Endothelial cell of umbilical vein (primary cell): ENCODE measurements at regions not wholly inside any gene's neighbourhood (a gene's known extent, or its start where the extent isn't known, plus 50 kb on each side); places are given as distances from the start of the nearest gene placed in this dataset.

Source experiments
- BruUV-seq: library from RNA; stranded (reverse); fragments of 400-500 nt; replicated peaks from 2 replicates; lab custom pipeline; 2021; lab: Mats Ljungman, UMichigan
- CTCF ChIA-PET: fragments of 300-600, 350-600 bp; sonication (Branson Sonifier 250); formaldehyde crosslinking; loops from one replicate; lab custom pipeline; 2021; ENCODE audit warnings: antibody characterized with exemption, inconsistent platforms; lab: Charles Lee
- POLR2A ChIA-PET: fragments of 300-600, 350-600 bp; sonication (Branson Sonifier 250); formaldehyde crosslinking; loops from one replicate; lab custom pipeline; 2021; ENCODE audit warnings: antibody characterized with exemption, inconsistent platforms; lab: Charles Lee
- DNase-seq: peaks from one replicate; pipeline ENCODE4 v3.0.0-alpha.2; 2011; ENCODE audit warnings: low read depth, low spot score
- FAIRE-seq: peaks from 2 replicates; lab custom pipeline; 2011; peaks lifted over from hg19 to GRCh38; lab: Jason Lieb, UNC
- H2AFZ ChIP-seq: 2 replicates; pipeline ENCODE4 v1.6.0; 2012; ENCODE audit warnings: low read depth, low read length, control low read depth, inconsistent platforms
- H3K27ac ChIP-seq: 2 replicates; pipeline ENCODE4 v1.5.1; 2011; ENCODE audit warnings: low read depth, mild to moderate bottlenecking, control low read depth, low read length, moderate library complexity; ENCODE audit not compliant: insufficient read depth
- H3K27me3 ChIP-seq, 2 experiments: 2 replicates each; pipeline versions ENCODE4 v1.6.0 to v1.6.1; 2011; ENCODE audit warnings: low read length in 2 of 2, mixed read lengths in 1 of 2; ENCODE audit not compliant: control insufficient read depth in 2 of 2, insufficient read depth in 2 of 2
- H3K36me3 ChIP-seq, 2 experiments: 2 replicates in 1 of 2; 3 replicates in 1 of 2; pipeline ENCODE4 v1.5.1; 2011; ENCODE audit warnings: low read length in 2 of 2, mild to moderate bottlenecking in 1 of 2, moderate library complexity in 1 of 2; ENCODE audit not compliant: control insufficient read depth in 2 of 2, insufficient read depth in 2 of 2; ENCODE audit errors: extremely low read depth in 1 of 2
- H3K4me1 ChIP-seq: 3 replicates; pipeline ENCODE4 v1.5.1; 2011; ENCODE audit warnings: mild to moderate bottlenecking, low read length; ENCODE audit not compliant: control insufficient read depth, insufficient read depth; ENCODE audit errors: extremely low read depth
- H3K4me2 ChIP-seq: 2 replicates; pipeline ENCODE4 v1.6.1; 2011; ENCODE audit warnings: low read length, control low read depth, mixed read lengths; ENCODE audit not compliant: insufficient read depth
- H3K4me3 ChIP-seq, 3 experiments: fragments of 200-600 bp in 1 of 3; sonication (generic), shearing (Covaris generic) in 1 of 3; replicated peaks in 1 of 3; 2 replicates each; pipeline ENCODE4 v1.5.1; 2011 to 2016; ENCODE audit warnings: control low read depth in 3 of 3, low read length in 3 of 3, mild to moderate bottlenecking in 2 of 3, inconsistent platforms in 1 of 3, low read depth in 1 of 3, moderate library complexity in 1 of 3; ENCODE audit not compliant: insufficient read depth in 1 of 3
- H3K79me2 ChIP-seq: 2 replicates; pipeline ENCODE4 v1.6.0; 2012; ENCODE audit warnings: low read length, inconsistent platforms; ENCODE audit not compliant: control insufficient read depth, insufficient read depth
- H3K9ac ChIP-seq: replicated peaks from 2 replicates; pipeline ENCODE3; 2011; ENCODE audit warnings: low read length, control low read depth; ENCODE audit not compliant: insufficient read depth; ENCODE audit errors: extremely low read depth
- H3K9me1 ChIP-seq: replicated peaks from 3 replicates; pipeline ENCODE4 v1.6.0; 2011; ENCODE audit warnings: mild to moderate bottlenecking, low read length; ENCODE audit not compliant: control insufficient read depth, insufficient read depth; ENCODE audit errors: extremely low read depth
- H3K9me3 ChIP-seq: replicated peaks from 2 replicates; pipeline ENCODE4 v1.5.1; 2012; ENCODE audit warnings: low read length, inconsistent platforms; ENCODE audit not compliant: control insufficient read depth, insufficient read depth
- H4K20me1 ChIP-seq: replicated peaks from 2 replicates; pipeline ENCODE3; 2011; ENCODE audit warnings: mild to moderate bottlenecking, low read length; ENCODE audit not compliant: control insufficient read depth, insufficient read depth; ENCODE audit errors: extremely low read depth
- EZH2 ChIP-seq: IDR thresholded peaks from 2 replicates; pipeline ENCODE4 v1.6.1; 2012; ENCODE audit warnings: borderline replicate concordance, low read depth, mild to moderate bottlenecking, moderate library complexity, low read length, inconsistent platforms; ENCODE audit not compliant: severe bottlenecking
- FOS ChIP-seq: IDR thresholded peaks from 2 replicates; pipeline ENCODE4 v1.6.1; 2011; ENCODE audit warnings: mild to moderate bottlenecking, low read length, moderate library complexity, borderline replicate concordance; ENCODE audit not compliant: insufficient read depth
- GATA2 ChIP-seq: IDR thresholded peaks from 2 replicates; pipeline ENCODE4 v1.7.0; 2011; ENCODE audit warnings: low read depth, mild to moderate bottlenecking, moderate library complexity, mixed read lengths, low read length; ENCODE audit not compliant: insufficient read length, insufficient read depth
- JUN ChIP-seq: IDR thresholded peaks from 2 replicates; pipeline ENCODE4 v1.6.1; 2011; ENCODE audit warnings: borderline replicate concordance, low read depth; ENCODE audit not compliant: insufficient read length, insufficient read depth
- MYC ChIP-seq: IDR thresholded peaks from one replicate; pipeline ENCODE4 v1.6.1; 2011; ENCODE audit warnings: mild to moderate bottlenecking, low read depth, low read length
- POLR2A ChIP-seq: IDR thresholded peaks from 2 replicates; pipeline ENCODE4 v1.6.1; 2012; ENCODE audit warnings: low read depth, mild to moderate bottlenecking, control low read depth, low read length
- POLR2AphosphoS5 ChIP-seq: IDR thresholded peaks from 2 replicates; pipeline ENCODE4 v1.6.1; 2012; ENCODE audit warnings: low read depth, mild to moderate bottlenecking, control low read depth, low read length, moderate library complexity; ENCODE audit not compliant: insufficient read depth
- dilution Hi-C: fragments of 300-500 bp; cut with MboI; formaldehyde crosslinking; loops from one replicate; pipeline ENCODE4 v1.15.0; 2019; ENCODE audit warnings: low sequenced_read_pairs; ENCODE audit not compliant: extremely low pct_ligation_motif_present
- intact Hi-C: fragments of 100-400 bp; cut with micrococcal nuclease; formaldehyde crosslinking; loops from one replicate; pipeline ENCODE4 v1.10.0; 2022
- TF ChIP-seq, protein P1 (sequence below): IDR thresholded peaks from 2 replicates; pipeline ENCODE4 v1.6.1; 2011; ENCODE audit not compliant: insufficient read depth, insufficient read length
- TF ChIP-seq, protein P2 (sequence below), 2 donors: IDR thresholded peaks; 1 replicate in 1 of 2; 2 replicates in 1 of 2; pipeline ENCODE4 v1.5.1; 2011; ENCODE audit warnings: low read length in 2 of 2, mild to moderate bottlenecking in 2 of 2, moderate library complexity in 2 of 2, control low read depth in 1 of 2, inconsistent platforms in 1 of 2, low read depth in 1 of 2; ENCODE audit not compliant: insufficient read depth in 1 of 2; ENCODE audit errors: extremely low read depth in 1 of 2

GRCh38 chr2:241939541-241939940 lies 70.0 kb downstream of the RTP5 start:
- Histone ChIP-seq H4K20me1 (no peaks in the 10 kb centered on the region), H3K4me1 (no peaks in the 10 kb centered on the region), H3K4me2 (no peak overlapping the region), H3K27ac (no peak overlapping the region), H3K9ac (no peak overlapping the region), H2AFZ (no peak overlapping the region), H3K9me3 (no peaks in the 10 kb centered on the region), H3K9me1 (no peaks in the 10 kb centered on the region), H3K4me3 (no peak overlapping the region), H3K27me3 (no peaks in the 10 kb centered on the region), H3K36me3 (no peaks in the 10 kb centered on the region), H3K79me2 (no peaks in the 10 kb centered on the region)
- no TSS peak for BruUV-seq
- intact Hi-C loops, result no loop called here
- dilution Hi-C loops, result no loop called here
- DNase-seq (no peak), FAIRE-seq (no peak)
- POLR2A ChIA-PET, result no interaction called here
- CTCF ChIA-PET, result interaction anchor here (1.3 kb wide), 1 partner anchor 11 kb away, joined by 4 read pairs; no protein-coding TSS in a partner anchor
- TF ChIP-seq, protein P1, sequence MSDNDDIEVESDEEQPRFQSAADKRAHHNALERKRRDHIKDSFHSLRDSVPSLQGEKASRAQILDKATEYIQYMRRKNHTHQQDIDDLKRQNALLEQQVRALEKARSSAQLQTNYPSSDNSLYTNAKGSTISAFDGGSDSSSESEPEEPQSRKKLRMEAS, result no peak
- TF ChIP-seq JUN (no peak), FOS (no peak), POLR2A (no peak), MYC (no peak), POLR2AphosphoS5 (no peak), GATA2 (no peak), EZH2 (no peak)
- TF ChIP-seq, protein P2, sequence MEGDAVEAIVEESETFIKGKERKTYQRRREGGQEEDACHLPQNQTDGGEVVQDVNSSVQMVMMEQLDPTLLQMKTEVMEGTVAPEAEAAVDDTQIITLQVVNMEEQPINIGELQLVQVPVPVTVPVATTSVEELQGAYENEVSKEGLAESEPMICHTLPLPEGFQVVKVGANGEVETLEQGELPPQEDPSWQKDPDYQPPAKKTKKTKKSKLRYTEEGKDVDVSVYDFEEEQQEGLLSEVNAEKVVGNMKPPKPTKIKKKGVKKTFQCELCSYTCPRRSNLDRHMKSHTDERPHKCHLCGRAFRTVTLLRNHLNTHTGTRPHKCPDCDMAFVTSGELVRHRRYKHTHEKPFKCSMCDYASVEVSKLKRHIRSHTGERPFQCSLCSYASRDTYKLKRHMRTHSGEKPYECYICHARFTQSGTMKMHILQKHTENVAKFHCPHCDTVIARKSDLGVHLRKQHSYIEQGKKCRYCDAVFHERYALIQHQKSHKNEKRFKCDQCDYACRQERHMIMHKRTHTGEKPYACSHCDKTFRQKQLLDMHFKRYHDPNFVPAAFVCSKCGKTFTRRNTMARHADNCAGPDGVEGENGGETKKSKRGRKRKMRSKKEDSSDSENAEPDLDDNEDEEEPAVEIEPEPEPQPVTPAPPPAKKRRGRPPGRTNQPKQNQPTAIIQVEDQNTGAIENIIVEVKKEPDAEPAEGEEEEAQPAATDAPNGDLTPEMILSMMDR (IDR thresholded peaks at IDR 0.05; ENCODE audit: extremely low read depth in 1 of 2, insufficient read depth in 1 of 2, low read depth in 1 of 2, low read length in 2 of 2), result no peak
